ENCODE measurements at regions not wholly inside any gene's neighbourhood (a gene's known extent, or its start where the extent isn't known, plus 50 kb on each side); places are given as distances from the start of the nearest gene placed in this dataset.

GRCh38 chr5:54601411-54602230 is 84.1 kb downstream of the SNX18 start:
- Histone ChIP-seq H3K4me2 (ENCODE audit: low read length) (no peak overlapping the region), H3K36me3 (replicated peaks; ENCODE audit: low read depth, low read length) (no peaks in the 10 kb centered on the region), H3K9ac (ENCODE audit: low read length) (no peak overlapping the region), H4K20me1 (ENCODE audit: insufficient read depth, low read length) (no peaks in the 10 kb centered on the region), H3K27me3 (ENCODE audit: low read depth, low read length) (no peaks in the 10 kb centered on the region), H3K27ac (ENCODE audit: low read length) (no peak overlapping the region), H3K9me3 (ENCODE audit: insufficient read depth, low read length) (no peaks in the 10 kb centered on the region), H3K4me1 (ENCODE audit: low read length) (no peaks in the 10 kb centered on the region), H3K79me2 (ENCODE audit: low read length) (no peaks in the 10 kb centered on the region), H2AFZ (ENCODE audit: low read depth, low read length) (no peak overlapping the region), H3K4me3 (ENCODE audit: low read length) (no peak overlapping the region)
- no peak for TF ChIP-seq CTCF (IDR thresholded peaks at IDR 0.05; ENCODE audit: low read depth, low read length)
- TF ChIP-seq EZH2phosphoT487 (IDR thresholded peaks at IDR 0.05; ENCODE audit: low read depth), result no peak

Data from OCI-LY3 (cell line).